G401 (cell line): ENCODE measurements at regions not wholly inside any gene's neighbourhood (a gene's known extent, or its start where the extent isn't known, plus 50 kb on each side); places are given as distances from the start of the nearest gene placed in this dataset.

Experiments
- DNase-seq: peaks from one replicate; pipeline ENCODE4 v3.0.0-alpha.2; 2015; ENCODE audit warnings: low spot score
- in situ Hi-C: cut with HindIII; loops from 2 replicates; pipeline ENCODE4 v1.10.0; 2016; ENCODE audit warnings: low sequenced_read_pairs, mixed read lengths

GRCh38 chr16:80369138-80369958 lies 171.4 kb upstream of the DYNLRB2 start:
- peak; percentile 86 for DNase-seq
- in situ Hi-C loops, result no loop called here

- DNase-seq, result no peak
- in situ Hi-C loops, result no loop called here
These were observed 173.6 kb upstream of the DYNLRB2 start for GRCh38 chr16:80367037-80367658.

GRCh38 chr16:80366023-80366422 lies 174.8 kb upstream of the DYNLRB2 start:
- DNase-seq, result no peak
- in situ Hi-C loops, result no loop called here

DNA sequence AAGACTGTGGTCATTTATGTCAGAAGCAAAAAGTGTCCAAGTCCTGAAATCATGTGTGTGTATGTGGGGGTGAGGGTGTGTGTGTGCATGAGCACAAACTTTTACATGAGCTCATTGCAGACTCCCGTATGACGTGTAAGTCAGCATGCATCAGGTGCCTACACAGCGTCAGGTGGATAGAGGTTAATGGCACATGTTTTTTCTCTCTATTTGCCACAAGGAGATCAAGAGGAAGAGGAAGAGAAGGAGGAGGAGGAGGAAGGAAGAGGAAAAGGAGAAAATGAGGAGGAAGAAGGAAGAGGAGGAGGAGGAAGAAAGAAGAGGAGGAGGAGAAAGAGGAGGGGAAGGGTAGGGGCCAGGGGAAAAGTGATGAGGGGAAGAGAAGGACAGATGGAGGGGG lies 178.0 kb upstream of the DYNLRB2 start:
- no peak for DNase-seq
- in situ Hi-C loops, result no loop called here

DNA sequence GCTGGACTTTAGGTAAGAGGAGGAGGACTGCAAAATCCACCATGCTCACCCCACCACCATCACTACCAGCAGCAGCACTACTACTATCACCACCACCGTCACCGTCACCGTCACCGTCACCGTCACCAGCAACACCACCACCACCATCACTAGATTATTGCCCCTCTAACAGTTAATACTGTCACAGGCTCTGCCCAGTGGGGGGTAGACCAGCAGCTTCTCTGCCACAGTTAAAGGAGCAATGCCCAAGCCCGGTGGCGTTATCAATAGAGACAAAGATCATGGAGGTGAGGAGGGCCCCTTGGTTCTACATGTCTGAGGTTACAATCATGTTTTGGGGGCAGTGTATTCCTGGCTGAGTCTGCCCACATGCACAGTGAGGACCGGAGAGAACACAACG lies 184.4 kb upstream of the DYNLRB2 start:
- in situ Hi-C loops, result no loop called here
- no peak for DNase-seq

DNA sequence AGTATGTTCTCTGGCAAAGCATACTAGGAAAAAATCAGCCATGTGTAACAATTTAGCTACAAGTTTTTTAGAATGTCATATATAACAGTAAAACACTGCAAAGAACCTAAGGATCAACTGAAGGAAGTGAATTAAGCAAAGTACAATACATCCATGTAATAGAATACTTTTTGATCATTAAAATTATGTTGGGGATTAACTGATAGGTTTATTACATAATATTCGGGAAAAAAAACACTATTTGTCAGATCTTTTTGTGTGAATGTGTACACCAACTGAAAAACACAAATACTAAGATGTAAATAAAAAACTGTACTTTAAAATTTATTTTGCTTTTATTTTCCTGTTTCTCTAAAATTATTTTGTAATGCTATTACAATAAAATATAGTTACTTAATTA lies 185.5 kb upstream of the DYNLRB2 start:
- DNase-seq, result no peak
- in situ Hi-C loops, result no loop called here

DNA sequence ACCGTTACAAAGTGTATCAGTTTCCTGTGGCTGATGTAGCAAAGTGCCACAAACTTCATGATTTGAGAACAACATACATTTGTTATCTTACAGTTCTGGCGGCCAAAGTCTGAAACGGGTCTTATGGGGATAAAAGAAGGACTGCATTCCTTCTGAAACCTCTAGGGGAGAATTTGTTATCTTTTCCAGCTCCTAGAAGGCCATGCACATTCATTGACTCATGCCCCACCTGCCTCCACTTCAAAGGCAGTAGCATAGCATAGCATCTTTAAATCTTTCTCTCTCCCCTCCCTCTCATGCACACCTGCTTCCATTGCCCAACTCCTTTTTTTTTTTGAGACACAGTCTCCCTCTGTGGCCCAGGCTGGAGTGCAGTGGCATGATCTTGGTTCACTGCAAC lies 190.7 kb upstream of the DYNLRB2 start:
- no peak for DNase-seq
- in situ Hi-C loops, result no loop called here

- DNase-seq, result no peak
- in situ Hi-C loops, result no loop called here
These were observed 192.9 kb upstream of the DYNLRB2 start for GRCh38 chr16:80347900-80348299.

DNA sequence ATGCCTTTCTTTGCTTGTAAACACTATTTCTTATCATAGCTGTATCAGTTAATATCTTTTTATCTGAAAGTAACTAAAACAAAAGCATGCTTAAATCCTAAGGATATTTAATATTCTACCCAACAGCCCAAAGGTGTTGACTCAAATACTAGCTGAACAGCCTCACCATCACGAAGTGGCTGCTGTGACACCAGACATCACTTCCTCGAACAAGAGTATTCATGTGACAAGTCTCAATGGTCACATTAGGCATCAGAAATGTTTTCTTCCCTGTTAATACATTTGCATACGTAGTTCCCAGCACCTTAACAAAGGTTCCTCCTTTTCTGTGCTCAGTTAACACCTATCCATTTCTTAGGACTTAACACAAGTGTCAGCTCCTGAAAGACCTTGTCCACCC lies 193.8 kb upstream of the DYNLRB2 start:
- in situ Hi-C loops, result no loop called here
- no peak for DNase-seq

DNA sequence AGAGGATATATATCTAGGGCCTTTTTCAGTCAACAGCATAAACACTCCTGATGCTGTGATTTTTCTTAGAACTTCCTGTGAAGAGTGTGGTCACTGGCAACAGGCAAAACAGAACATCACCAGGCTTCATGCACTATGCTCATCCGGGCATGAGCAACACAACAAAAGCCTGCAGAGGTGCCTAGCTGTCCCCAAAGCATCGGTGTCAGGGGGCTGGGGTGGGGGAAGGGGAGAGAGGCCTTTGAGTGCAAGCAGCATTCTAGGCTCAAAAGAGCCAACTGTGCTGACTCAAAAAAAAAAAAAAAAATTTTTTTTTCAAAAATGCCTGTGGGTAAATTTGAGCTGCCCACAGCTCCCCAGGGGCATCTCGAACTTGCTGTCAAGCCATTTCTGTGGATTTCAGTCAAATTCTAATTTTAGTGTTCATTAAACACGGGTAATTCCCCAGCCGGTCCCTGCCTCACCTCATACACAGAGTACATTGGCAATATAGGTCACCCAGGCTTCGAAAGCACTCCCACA lies 194.6 kb upstream of the DYNLRB2 start:
- in situ Hi-C loops, result no loop called here
- DNase-seq, result no peak

DNA sequence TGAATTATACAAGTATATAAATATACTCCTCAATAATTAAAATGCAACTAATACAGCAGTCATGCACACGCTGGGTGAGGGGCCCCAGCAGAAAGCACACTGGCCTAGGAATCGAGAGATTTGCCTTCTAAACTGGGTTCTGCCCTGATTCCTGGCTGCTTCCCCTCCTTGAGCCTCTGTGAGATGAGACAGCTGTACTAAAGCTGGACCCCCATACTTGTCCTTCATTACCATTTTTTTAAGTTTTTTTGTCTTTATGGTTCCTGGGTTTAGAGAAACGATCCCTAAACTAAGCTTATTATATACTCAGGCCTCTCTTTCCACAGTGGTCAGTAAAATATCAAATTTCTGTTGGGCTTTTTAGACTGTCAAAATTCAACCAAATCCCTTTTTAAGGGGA lies 195.1 kb upstream of the DYNLRB2 start:
- no peak for DNase-seq
- in situ Hi-C loops, result no loop called here

GRCh38 chr16:80344570-80344969 lies 196.2 kb upstream of the DYNLRB2 start:
- in situ Hi-C loops, result no loop called here
- no peak for DNase-seq

DNA sequence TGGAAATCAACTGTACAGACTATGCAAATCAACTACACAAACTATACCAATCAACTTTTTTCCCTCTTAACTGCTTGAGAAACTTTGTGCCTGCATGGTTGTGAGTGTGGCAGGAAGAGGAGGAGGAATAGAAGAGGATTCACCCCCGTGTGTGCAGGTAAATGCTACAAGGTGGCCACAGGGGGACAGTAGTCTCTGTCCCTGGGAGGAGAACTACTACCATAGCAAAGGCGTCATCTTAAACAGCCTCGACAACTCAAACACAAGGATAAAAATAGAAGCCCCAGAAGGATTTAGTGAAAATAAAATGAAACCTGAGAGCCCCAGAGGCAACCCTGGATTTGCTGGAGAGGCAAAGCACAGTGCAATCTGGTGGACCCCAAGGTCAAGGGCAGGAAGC lies 199.5 kb upstream of the DYNLRB2 start:
- DNase-seq, result no peak

GRCh38 chr16:80337786-80338185 lies 203.0 kb upstream of the DYNLRB2 start:
- in situ Hi-C loops, result no loop called here

More for the DNA sequence above, 199.5 kb upstream of the DYNLRB2 start:
- in situ Hi-C loops, result no loop called here

DNA sequence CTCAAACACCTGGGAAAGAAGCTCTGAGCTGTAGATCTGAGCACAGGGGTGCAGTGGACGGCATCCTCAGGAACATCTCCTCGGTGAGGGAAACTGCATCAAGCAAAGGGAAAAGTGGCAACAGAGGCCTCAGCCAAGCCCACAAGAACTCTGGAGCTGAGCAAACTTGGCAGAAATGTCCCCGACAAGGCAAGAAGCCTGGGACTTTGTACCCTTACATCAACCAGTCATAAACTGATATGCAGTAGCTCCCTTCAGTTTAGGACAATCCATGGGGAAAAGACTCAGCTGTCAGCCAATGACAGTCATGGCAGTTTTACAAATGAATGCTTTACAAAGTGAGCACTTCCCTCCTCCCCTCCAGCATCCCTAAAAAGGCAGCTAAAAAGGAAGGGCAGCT lies 210.0 kb upstream of the DYNLRB2 start:
- in situ Hi-C loops, result no loop called here
- no peak for DNase-seq

More at GRCh38 chr16:80337786-80338185, 203.0 kb upstream of the DYNLRB2 start:
- DNase-seq, result peak; percentile 69

DNA sequence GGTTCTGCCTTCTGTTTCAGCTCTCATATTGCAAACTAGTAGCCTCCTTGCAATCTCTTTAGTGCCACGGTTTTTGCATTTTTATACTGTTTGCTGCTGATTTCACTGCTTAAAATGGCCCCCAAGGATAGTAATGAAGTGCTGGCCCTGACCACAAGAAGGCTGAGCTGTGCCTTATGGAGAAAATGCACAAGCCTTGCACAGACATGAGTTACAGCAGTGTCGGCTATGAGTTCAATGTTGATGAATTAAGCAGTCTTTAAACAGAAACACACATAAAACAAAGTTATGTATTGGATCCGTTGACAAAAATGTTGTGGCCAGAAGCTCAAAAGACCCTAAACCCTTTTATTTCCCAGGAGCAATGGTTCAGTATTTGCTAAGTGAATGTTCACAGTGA lies 210.6 kb upstream of the DYNLRB2 start:
- DNase-seq, result no peak
- in situ Hi-C loops, result no loop called here

DNA sequence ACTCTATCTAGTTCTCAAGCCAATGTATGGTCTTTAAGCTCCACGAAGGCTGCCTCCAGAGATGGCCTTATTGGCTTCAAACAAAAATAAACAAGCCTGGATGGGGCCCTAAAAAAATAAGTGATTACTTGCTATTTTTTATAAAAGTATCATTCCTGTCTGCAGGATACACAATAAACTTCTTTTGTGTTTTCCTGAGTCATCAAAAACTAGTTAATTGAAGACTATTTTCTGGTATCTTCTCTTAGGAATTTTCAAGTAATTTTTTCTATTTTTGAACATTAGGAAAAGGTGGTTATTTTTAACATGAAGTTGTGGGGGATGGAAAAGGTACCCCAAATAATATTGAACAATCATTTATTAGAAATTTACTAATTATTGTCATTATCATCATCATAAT lies 213.1 kb upstream of the DYNLRB2 start:
- DNase-seq, result no peak
- in situ Hi-C loops, result no loop called here

- DNase-seq, result no peak
- in situ Hi-C loops, result no loop called here
These were observed 216.4 kb upstream of the DYNLRB2 start for GRCh38 chr16:80324371-80324770.

DNA sequence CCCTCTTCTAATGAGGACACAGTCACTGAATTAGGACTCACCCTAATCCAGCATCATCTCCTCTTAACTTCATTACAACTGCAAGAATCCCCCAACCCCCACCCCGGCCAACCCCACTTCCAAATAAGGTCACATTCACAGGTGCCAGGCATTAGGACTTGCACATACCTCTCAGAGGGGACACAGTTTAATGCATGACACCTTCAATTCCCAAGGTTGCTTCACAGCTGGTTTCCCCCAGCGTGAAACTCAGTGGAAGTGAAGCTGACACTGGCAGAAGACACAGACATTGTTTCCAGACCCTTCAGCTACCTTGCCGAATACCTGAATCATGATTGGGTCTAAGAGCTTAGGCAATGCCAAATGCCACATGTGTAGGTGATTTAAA lies 217.0 kb upstream of the DYNLRB2 start:
- DNase-seq, result no peak
- in situ Hi-C loops, result no loop called here

- DNase-seq, result peak; percentile 68
These were observed 217.5 kb upstream of the DYNLRB2 start for GRCh38 chr16:80323187-80323807.

More at GRCh38 chr16:80323187-80323807, 217.5 kb upstream of the DYNLRB2 start:
- in situ Hi-C loops, result no loop called here
